B cell (primary cell): ENCODE measurements at regions not wholly inside any gene's neighbourhood (a gene's known extent, or its start where the extent isn't known, plus 50 kb on each side); places are given as distances from the start of the nearest gene placed in this dataset.

Experiments
- ATAC-seq: fragments of 200-7000 bp; cut with Tn5 transposase; one replicate; pipeline ENCODE4 v1.10.0; 2021; ENCODE audit warnings: low read depth, mild to moderate bottlenecking, moderate number of reproducible peaks, moderate library complexity
- CTCF ChIA-PET: fragments of 350-600 bp; sonication (Branson Sonifier 250); formaldehyde crosslinking; loops from one replicate; lab custom pipeline; 2021; ENCODE audit warnings: antibody characterized with exemption, inconsistent platforms; lab: Charles Lee
- POLR2A ChIA-PET: fragments of 350-600 bp; sonication (Branson Sonifier 250); formaldehyde crosslinking; loops from one replicate; lab custom pipeline; 2021; ENCODE audit warnings: antibody characterized with exemption; lab: Charles Lee
- DNase-seq: peaks from one replicate; pipeline ENCODE4 v3.0.0; 2013
- H2AFZ ChIP-seq: 2 replicates; pipeline ENCODE4 v1.6.1; 2012; ENCODE audit warnings: mild to moderate bottlenecking, low read depth, low read length; ENCODE audit not compliant: insufficient read depth, poor library complexity, severe bottlenecking
- H3K27ac ChIP-seq, 2 donors: 1 replicate in 1 of 2; 2 replicates in 1 of 2; pipeline ENCODE4 v1.5.1; 2012 to 2013; ENCODE audit warnings: low read length in 2 of 2, mild to moderate bottlenecking in 2 of 2, moderate library complexity in 1 of 2
- H3K27me3 ChIP-seq, 4 experiments: fragments of 200-600 bp in 1 of 4; sonication (generic) in 1 of 4; replicated peaks in 1 of 4; 1 replicate in 2 of 4; 2 replicates in 2 of 4; pipeline versions ENCODE4 v1.6.1 to v1.7.0; 2013 to 2016; ENCODE audit warnings: low read length in 3 of 4, mild to moderate bottlenecking in 2 of 4, mixed read lengths in 1 of 4, moderate library complexity in 1 of 4; ENCODE audit not compliant: insufficient read depth in 4 of 4, control insufficient read depth in 3 of 4; ENCODE audit errors: control extremely low read depth in 1 of 4
- H3K36me3 ChIP-seq, 2 experiments: replicated peaks in 1 of 2; 1 replicate in 1 of 2; 2 replicates in 1 of 2; pipeline versions ENCODE4 v1.6.1 to v1.7.1; 2013; ENCODE audit warnings: low read length in 1 of 2; ENCODE audit not compliant: insufficient read depth in 2 of 2, control insufficient read depth in 1 of 2; ENCODE audit errors: control extremely low read depth in 1 of 2, extremely low read depth in 1 of 2
- H3K4me1 ChIP-seq, 2 donors: fragments of 200-600 bp in 1 of 2; sonication (generic) in 1 of 2; 1 replicate in 1 of 2; 2 replicates in 1 of 2; pipeline versions ENCODE4 v1.5.1 to v1.6.1; 2013 to 2017; ENCODE audit warnings: low read length in 2 of 2; ENCODE audit not compliant: control insufficient read depth in 2 of 2, insufficient read depth in 2 of 2
- H3K4me2 ChIP-seq: replicated peaks from 2 replicates; pipeline ENCODE3; 2012; ENCODE audit warnings: mild to moderate bottlenecking, low read depth, low read length; ENCODE audit not compliant: poor library complexity, severe bottlenecking
- H3K4me3 ChIP-seq, 5 experiments: fragments of 200-600 bp in 1 of 5; sonication (generic) in 1 of 5; 1 replicate in 3 of 5; 2 replicates in 2 of 5; pipeline versions ENCODE4 v1.5.1 to v1.7.0; 2011 to 2016; ENCODE audit warnings: low read length in 4 of 5, mild to moderate bottlenecking in 4 of 5, low read depth in 2 of 5, control low read depth in 1 of 5, moderate library complexity in 1 of 5; ENCODE audit not compliant: insufficient read depth in 1 of 5; ENCODE audit errors: control extremely low read depth in 1 of 5, extremely low read depth in 1 of 5
- H3K79me2 ChIP-seq: fragments of 200-600 bp; sonication (generic); one replicate; pipeline ENCODE4 v1.6.0; 2016; ENCODE audit warnings: low read length; ENCODE audit not compliant: control insufficient read depth, insufficient read depth
- H3K9ac ChIP-seq: fragments of 200-600 bp; sonication (generic); 2 replicates; pipeline ENCODE4 v1.6.1; 2017; ENCODE audit warnings: mild to moderate bottlenecking, low read length, moderate library complexity
- H3K9me3 ChIP-seq, 3 donors: one replicate each; pipeline versions ENCODE4 v1.6.1 to v1.7.1; 2013; ENCODE audit warnings: low read length in 2 of 3; ENCODE audit not compliant: control insufficient read depth in 2 of 3, insufficient read depth in 1 of 3; ENCODE audit errors: control extremely low read depth in 1 of 3
- H4K20me1 ChIP-seq: 2 replicates; pipeline ENCODE4 v1.6.0; 2012; ENCODE audit warnings: mild to moderate bottlenecking, low read length; ENCODE audit not compliant: insufficient read depth, control insufficient read depth, poor library complexity, severe bottlenecking
- H3K27ac Mint-ChIP-seq: one replicate; pipeline ENCODE4 v1.8.0; 2021; ENCODE audit warnings: mixed read lengths
- H3K27me3 Mint-ChIP-seq: one replicate; pipeline ENCODE4 v1.8.0; 2021; ENCODE audit warnings: mixed read lengths
- H3K4me1 Mint-ChIP-seq: one replicate; pipeline ENCODE4 v1.8.0; 2021; ENCODE audit warnings: mixed read lengths
- H3K4me3 Mint-ChIP-seq: one replicate; pipeline ENCODE4 v1.8.0; 2021; ENCODE audit warnings: mixed read lengths
- H3K9me3 Mint-ChIP-seq: one replicate; pipeline ENCODE4 v1.8.0; 2022; ENCODE audit warnings: mixed read lengths; ENCODE audit not compliant: insufficient read depth
- EZH2 ChIP-seq: IDR thresholded peaks from 2 replicates; pipeline ENCODE4 v1.6.1; 2012; ENCODE audit warnings: borderline replicate concordance, low read depth, mild to moderate bottlenecking, moderate library complexity, low read length; ENCODE audit not compliant: insufficient read depth, poor library complexity, severe bottlenecking
- WGBS: methylation state at CpG from one replicate; pipeline ENCODE4 v1.1.5; 2013; ENCODE audit warnings: missing lambda C conversion rate; ENCODE audit not compliant: insufficient coverage; 5-methylcytosine and 5-hydroxymethylcytosine counted together
- intact Hi-C: fragments of 100-400 bp; cut with micrococcal nuclease; formaldehyde crosslinking; loops from one replicate; pipeline ENCODE4 v1.10.0; 2022
- TF ChIP-seq, protein P1 (sequence below): fragments of 200-600 bp; IDR thresholded peaks from one replicate; pipeline ENCODE4 v1.8.0; 2022; ENCODE audit warnings: antibody characterized with exemption, mild to moderate bottlenecking

DNA sequence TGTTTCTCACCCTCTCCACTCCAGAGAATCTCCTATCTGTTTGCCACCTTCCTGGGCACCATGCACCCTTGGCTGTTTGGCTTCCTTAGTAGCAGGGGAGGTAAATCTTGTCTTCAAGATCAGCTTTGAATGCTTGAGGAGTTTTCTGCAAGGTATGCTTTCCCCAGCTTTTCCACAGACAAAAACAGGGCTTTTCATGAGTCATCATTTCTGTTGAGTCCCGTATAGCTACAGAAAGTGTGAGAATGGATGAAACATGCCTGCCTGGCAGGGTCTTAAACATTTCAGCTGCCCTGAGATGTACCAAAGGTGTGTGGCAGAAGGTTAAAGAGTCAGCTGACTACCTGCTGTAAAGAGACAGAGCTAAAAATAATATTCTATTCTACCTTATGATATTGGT is 875.2 kb upstream of the EEF2KMT start:
- Mint-ChIP-seq H3K27me3 (no peaks in the 10 kb centered on the region), H3K4me3 (no peak overlapping the region), H3K4me1 (no peaks in the 10 kb centered on the region), H3K9me3 (no peaks in the 10 kb centered on the region), H3K27ac (no peak overlapping the region)
- Histone ChIP-seq H3K4me2 (no peak overlapping the region), H3K27ac (no peak overlapping the region), H3K4me3 (no peak overlapping the region), H3K36me3 (no peaks in the 10 kb centered on the region), H2AFZ (no peak overlapping the region), H3K9ac (no peak overlapping the region), H3K9me3 (peaks cover 0 to 2% (median 1%) of the 10 kb centered on the region in 3 donors), H3K79me2 (no peaks in the 10 kb centered on the region), H4K20me1 (no peaks in the 10 kb centered on the region), H3K4me1 (no peaks in the 10 kb centered on the region), H3K27me3 (no peaks in the 10 kb centered on the region)
- intact Hi-C loops = no loop called here
- DNase-seq (no peak), ATAC-seq (no peak)
- WGBS = 71% methylated on average over 1 of the region's 1 CpG
- CTCF ChIA-PET = no interaction called here
- TF ChIP-seq EZH2 = no peak
- TF ChIP-seq, protein P1, sequence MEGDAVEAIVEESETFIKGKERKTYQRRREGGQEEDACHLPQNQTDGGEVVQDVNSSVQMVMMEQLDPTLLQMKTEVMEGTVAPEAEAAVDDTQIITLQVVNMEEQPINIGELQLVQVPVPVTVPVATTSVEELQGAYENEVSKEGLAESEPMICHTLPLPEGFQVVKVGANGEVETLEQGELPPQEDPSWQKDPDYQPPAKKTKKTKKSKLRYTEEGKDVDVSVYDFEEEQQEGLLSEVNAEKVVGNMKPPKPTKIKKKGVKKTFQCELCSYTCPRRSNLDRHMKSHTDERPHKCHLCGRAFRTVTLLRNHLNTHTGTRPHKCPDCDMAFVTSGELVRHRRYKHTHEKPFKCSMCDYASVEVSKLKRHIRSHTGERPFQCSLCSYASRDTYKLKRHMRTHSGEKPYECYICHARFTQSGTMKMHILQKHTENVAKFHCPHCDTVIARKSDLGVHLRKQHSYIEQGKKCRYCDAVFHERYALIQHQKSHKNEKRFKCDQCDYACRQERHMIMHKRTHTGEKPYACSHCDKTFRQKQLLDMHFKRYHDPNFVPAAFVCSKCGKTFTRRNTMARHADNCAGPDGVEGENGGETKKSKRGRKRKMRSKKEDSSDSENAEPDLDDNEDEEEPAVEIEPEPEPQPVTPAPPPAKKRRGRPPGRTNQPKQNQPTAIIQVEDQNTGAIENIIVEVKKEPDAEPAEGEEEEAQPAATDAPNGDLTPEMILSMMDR = no peak
- POLR2A ChIA-PET = no interaction called here

GRCh38 chr16:5971924-5972323 is 874.3 kb upstream of the EEF2KMT start:
- no peak for ATAC-seq
- WGBS = 95% methylated on average over 2 of the region's 2 CpGs
- no peaks in the 10 kb centered on the region for H3K79me2 ChIP-seq

More at GRCh38 chr16:5971924-5972323, 874.3 kb upstream of the EEF2KMT start:
- H3K4me1 Mint-ChIP-seq = no peaks in the 10 kb centered on the region
- Histone ChIP-seq H3K4me3 (no peak overlapping the region), H3K9me3 (peaks cover 0 to 2% (median 1%) of the 10 kb centered on the region in 3 donors), H2AFZ (no peak overlapping the region), H3K9ac (no peak overlapping the region), H4K20me1 (no peaks in the 10 kb centered on the region), H3K27ac (no peak overlapping the region), H3K27me3 (no peaks in the 10 kb centered on the region), H3K4me1 (no peaks in the 10 kb centered on the region), H3K36me3 (no peaks in the 10 kb centered on the region), H3K4me2 (no peak overlapping the region)
- TF ChIP-seq, protein P1 = no peak
- TF ChIP-seq EZH2 = no peak
- H3K27me3 Mint-ChIP-seq = no peaks in the 10 kb centered on the region
- H3K4me3 Mint-ChIP-seq = no peak overlapping the region
- H3K9me3 Mint-ChIP-seq = no peaks in the 10 kb centered on the region
- POLR2A ChIA-PET = no interaction called here
- no peak for DNase-seq
- CTCF ChIA-PET = no interaction called here
- H3K27ac Mint-ChIP-seq = no peak overlapping the region
- intact Hi-C loops = no loop called here
